IMR-90 (cell line): ENCODE measurements at regions not wholly inside any gene's neighbourhood (a gene's known extent, or its start where the extent isn't known, plus 50 kb on each side); places are given as distances from the start of the nearest gene placed in this dataset.

Experiments
- CHD1 ChIP-seq: IDR thresholded peaks from 2 replicates; pipeline ENCODE4 v1.6.1; 2012; ENCODE audit warnings: low read depth, low read length, improper control_type of control experiment
- CTCF ChIP-seq: conservative IDR thresholded peaks from 2 replicates; pipeline ENCODE4 v1.5.1; 2012; ENCODE audit warnings: mild to moderate bottlenecking, low read depth, low read length, improper control_type of control experiment
- FOS ChIP-seq: fragments of 150-350 bp; IDR thresholded peaks from 2 replicates; pipeline ENCODE4 v1.6.1; 2016; ENCODE audit warnings: low read depth, low read length
- MAFK ChIP-seq: IDR thresholded peaks from 2 replicates; pipeline ENCODE4 v1.6.1; 2012; ENCODE audit warnings: low read depth, low read length, improper control_type of control experiment
- MAZ ChIP-seq: IDR thresholded peaks from 2 replicates; pipeline ENCODE4 v1.6.1; 2012; ENCODE audit warnings: low read depth, mild to moderate bottlenecking, low read length, improper control_type of control experiment, moderate library complexity, borderline replicate concordance
- POLR2A ChIP-seq: IDR thresholded peaks from 2 replicates; pipeline ENCODE4 v1.6.1; 2012; ENCODE audit warnings: mild to moderate bottlenecking, low read depth, low read length
- RAD21 ChIP-seq: IDR thresholded peaks from 2 replicates; pipeline ENCODE4 v1.6.1; 2012; ENCODE audit warnings: low read length, improper control_type of control experiment
- RCOR1 ChIP-seq: IDR thresholded peaks from 2 replicates; pipeline ENCODE4 v1.6.1; 2012; ENCODE audit warnings: mild to moderate bottlenecking, low read length, improper control_type of control experiment; ENCODE audit not compliant: insufficient replicate concordance
- RFX5 ChIP-seq: IDR thresholded peaks from 2 replicates; pipeline ENCODE4 v1.8.0; 2012; ENCODE audit warnings: low read depth, mild to moderate bottlenecking, low read length, moderate library complexity
- TF ChIP-seq, protein P1 (sequence below): fragments of 150-350 bp; IDR thresholded peaks from 2 replicates; pipeline ENCODE4 v1.6.1; 2016; ENCODE audit warnings: low read depth, mild to moderate bottlenecking, low read length, moderate library complexity, borderline replicate concordance
- TF ChIP-seq, protein P2 (sequence below): fragments of 150-350 bp; IDR thresholded peaks from 2 replicates; pipeline ENCODE4 v1.6.1; 2017; ENCODE audit warnings: mild to moderate bottlenecking, antibody characterized with exemption, low read length, low read depth

DNA sequence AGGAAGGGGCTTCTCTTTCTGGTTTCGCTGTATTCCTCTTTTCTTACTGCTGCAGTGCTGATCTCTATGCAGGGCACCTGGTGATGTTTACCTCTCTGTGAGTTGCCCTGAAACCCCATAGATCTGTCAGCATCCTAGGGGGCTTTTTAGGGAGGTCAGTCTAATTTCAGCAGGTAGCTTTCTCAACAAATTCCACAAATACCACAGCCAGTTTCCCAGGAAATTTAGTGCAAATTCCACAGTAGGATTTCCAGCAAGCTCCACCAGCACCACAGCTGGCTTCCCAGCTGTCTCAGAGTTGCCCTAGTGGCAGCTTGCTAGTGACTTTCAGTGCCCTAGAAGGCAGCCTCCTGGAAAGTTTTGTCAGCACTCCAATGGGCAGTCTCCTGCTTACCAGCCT lies 379.1 kb upstream of the SMC2 start:
- TF ChIP-seq FOS (no peak), POLR2A (no peak), CHD1 (no peak), CTCF (no peak), MAZ (no peak), MAFK (no peak), RFX5 (no peak), RAD21 (no peak), RCOR1 (no peak)
- TF ChIP-seq, protein P1, sequence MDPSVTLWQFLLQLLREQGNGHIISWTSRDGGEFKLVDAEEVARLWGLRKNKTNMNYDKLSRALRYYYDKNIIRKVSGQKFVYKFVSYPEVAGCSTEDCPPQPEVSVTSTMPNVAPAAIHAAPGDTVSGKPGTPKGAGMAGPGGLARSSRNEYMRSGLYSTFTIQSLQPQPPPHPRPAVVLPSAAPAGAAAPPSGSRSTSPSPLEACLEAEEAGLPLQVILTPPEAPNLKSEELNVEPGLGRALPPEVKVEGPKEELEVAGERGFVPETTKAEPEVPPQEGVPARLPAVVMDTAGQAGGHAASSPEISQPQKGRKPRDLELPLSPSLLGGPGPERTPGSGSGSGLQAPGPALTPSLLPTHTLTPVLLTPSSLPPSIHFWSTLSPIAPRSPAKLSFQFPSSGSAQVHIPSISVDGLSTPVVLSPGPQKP = no peak
- TF ChIP-seq, protein P2, sequence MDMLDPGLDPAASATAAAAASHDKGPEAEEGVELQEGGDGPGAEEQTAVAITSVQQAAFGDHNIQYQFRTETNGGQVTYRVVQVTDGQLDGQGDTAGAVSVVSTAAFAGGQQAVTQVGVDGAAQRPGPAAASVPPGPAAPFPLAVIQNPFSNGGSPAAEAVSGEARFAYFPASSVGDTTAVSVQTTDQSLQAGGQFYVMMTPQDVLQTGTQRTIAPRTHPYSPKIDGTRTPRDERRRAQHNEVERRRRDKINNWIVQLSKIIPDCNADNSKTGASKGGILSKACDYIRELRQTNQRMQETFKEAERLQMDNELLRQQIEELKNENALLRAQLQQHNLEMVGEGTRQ = no peak
